HCT116 (cell line): ENCODE measurements at regions not wholly inside any gene's neighbourhood (a gene's known extent, or its start where the extent isn't known, plus 50 kb on each side); places are given as distances from the start of the nearest gene placed in this dataset.

ENCODE experiments used
- ATAC-seq: fragments of 200-7000 bp; cut with Tn5 transposase; 2 replicates; pipeline ENCODE4 v1.9.1; 2020; ENCODE audit warnings: mild to moderate bottlenecking, moderate library complexity
- BruUV-seq: library from RNA; stranded (reverse); fragments of 400-500 nt; replicated peaks from 2 replicates; lab custom pipeline; 2021; lab: Mats Ljungman, UMichigan
- CTCF ChIA-PET: fragments of 300-600 bp; sonication (Branson Sonifier 250); formaldehyde crosslinking; loops from one replicate; lab custom pipeline; 2021; ENCODE audit warnings: antibody characterized with exemption; lab: Charles Lee
- POLR2A ChIA-PET: fragments of 300-600, 350-600 bp; sonication (Branson Sonifier 250); formaldehyde crosslinking; loops from one replicate; lab custom pipeline; 2021; ENCODE audit warnings: antibody characterized with exemption; lab: Charles Lee
- RAD21 ChIA-PET, 2 experiments: fragments of 300-600 bp; sonication (Branson Sonifier 250); formaldehyde crosslinking; loops; one replicate each; lab custom pipeline; 2023; ENCODE audit warnings: low total read pairs in 2 of 2; ENCODE audit not compliant: uncharacterized antibody in 2 of 2, unreplicated experiment in 2 of 2, low non-redundant PET in 1 of 2; lab: Charles Lee
- DNase-seq: peaks from one replicate; pipeline ENCODE4 v3.0.0-alpha.2; 2010; ENCODE audit warnings: low read depth, low spot score
- H2AFZ ChIP-seq: fragments of 200-600 bp; shearing (Covaris generic), sonication (generic); 2 replicates; pipeline ENCODE4 v1.6.1; 2017; ENCODE audit warnings: low read depth, mixed run types, mixed read lengths, antibody characterized with exemption, low read length; ENCODE audit not compliant: poor library complexity, severe bottlenecking
- H3K27ac ChIP-seq: 2 replicates; pipeline ENCODE4 v1.5.1; 2012; ENCODE audit warnings: low read depth, low read length
- H3K27me3 ChIP-seq: fragments of 200-600 bp; sonication (generic); 2 replicates; pipeline ENCODE4 v1.6.1; 2016; ENCODE audit warnings: mixed run types, low read length, mixed read lengths; ENCODE audit not compliant: insufficient read depth
- H3K36me3 ChIP-seq, 2 experiments: fragments of 200-500 bp in 1 of 2; fragments of 200-600 bp in 1 of 2; sonication (Bioruptor generic) in 1 of 2; sonication (generic) in 1 of 2; 2 replicates each; pipeline versions ENCODE4 v1.5.1 to v1.6.1; 2014 to 2016; ENCODE audit warnings: low read length in 2 of 2, inconsistent platforms in 1 of 2, mixed read lengths in 1 of 2, mixed run types in 1 of 2; ENCODE audit not compliant: insufficient read depth in 2 of 2, control insufficient read depth in 1 of 2
- H3K4me1 ChIP-seq, 2 experiments: fragments of 200-600 bp in 1 of 2; sonication (generic) in 1 of 2; 2 replicates each; pipeline versions ENCODE4 v1.5.1 to v1.6.1; 2012 to 2017; ENCODE audit warnings: low read length in 2 of 2, inconsistent platforms in 1 of 2, mild to moderate bottlenecking in 1 of 2, mixed read lengths in 1 of 2, mixed run types in 1 of 2, moderate library complexity in 1 of 2; ENCODE audit not compliant: insufficient read depth in 2 of 2, control insufficient read depth in 1 of 2
- H3K4me2 ChIP-seq: fragments of 200-600 bp; sonication (generic); 2 replicates; pipeline ENCODE4 v1.6.1; 2017; ENCODE audit warnings: mixed run types, low read length, mixed read lengths
- H3K4me3 ChIP-seq, 2 experiments: fragments of 200-600 bp in 1 of 2; sonication (generic) in 1 of 2; replicated peaks in 1 of 2; 2 replicates each; pipeline ENCODE4 v1.5.1; 2011 to 2016; ENCODE audit warnings: low read length in 2 of 2, control low read depth in 1 of 2, low read depth in 1 of 2, mild to moderate bottlenecking in 1 of 2, mixed read lengths in 1 of 2, mixed run types in 1 of 2
- H3K79me2 ChIP-seq: fragments of 200-600 bp; sonication (generic); 2 replicates; pipeline ENCODE4 v1.6.1; 2017; ENCODE audit warnings: mild to moderate bottlenecking, mixed run types, low read length, moderate library complexity, mixed read lengths; ENCODE audit not compliant: insufficient read depth
- H3K9ac ChIP-seq: fragments of 200-600 bp; sonication (generic); 2 replicates; pipeline ENCODE4 v1.6.1; 2016; ENCODE audit warnings: low read length, mixed read lengths
- H3K9me2 ChIP-seq: fragments of 200-600 bp; sonication (generic), shearing (Covaris generic); 2 replicates; pipeline ENCODE4 v1.6.1; 2017; ENCODE audit warnings: mixed run types, mild to moderate bottlenecking, moderate library complexity; ENCODE audit not compliant: insufficient read depth
- H3K9me3 ChIP-seq, 2 experiments: fragments of 200-500 bp in 1 of 2; fragments of 200-600 bp in 1 of 2; sonication (Bioruptor generic) in 1 of 2; sonication (generic) in 1 of 2; 2 replicates each; pipeline ENCODE4 v1.6.1; 2014 to 2017; ENCODE audit warnings: low read length in 2 of 2, mixed read lengths in 2 of 2, inconsistent platforms in 1 of 2, low read depth in 1 of 2, mild to moderate bottlenecking in 1 of 2, mixed run types in 1 of 2, moderate library complexity in 1 of 2; ENCODE audit not compliant: control insufficient read depth in 1 of 2, insufficient read depth in 1 of 2
- H4K20me1 ChIP-seq: fragments of 200-600 bp; sonication (generic), shearing (Covaris generic); 2 replicates; pipeline ENCODE4 v1.6.1; 2017; ENCODE audit warnings: mixed run types, mild to moderate bottlenecking, moderate library complexity; ENCODE audit not compliant: insufficient read depth
- CTCF ChIP-seq, 3 experiments: fragments of 200-600 bp in 1 of 3; sonication (generic) in 1 of 3; IDR thresholded peaks in 2 of 3; conservative IDR thresholded peaks in 1 of 3; 2 replicates each; pipeline ENCODE4 v1.5.1; 2012 to 2017; ENCODE audit warnings: low read depth in 2 of 3, low read length in 2 of 3, antibody characterized with exemption in 1 of 3, borderline replicate concordance in 1 of 3, control low read depth in 1 of 3, mild to moderate bottlenecking in 1 of 3, mixed read lengths in 1 of 3, mixed run types in 1 of 3, moderate library complexity in 1 of 3; ENCODE audit not compliant: insufficient read depth in 1 of 3
- FOSL1 ChIP-seq: IDR thresholded peaks from 2 replicates; pipeline ENCODE4 v1.6.1; 2012; ENCODE audit warnings: low read depth
- ZBTB33 ChIP-seq: IDR thresholded peaks from 2 replicates; pipeline ENCODE4 v1.6.1; 2011; ENCODE audit warnings: mild to moderate bottlenecking, low read length, moderate library complexity; ENCODE audit not compliant: insufficient replicate concordance; ENCODE audit errors: extremely low read depth
- intact Hi-C: fragments of 100-400 bp; cut with micrococcal nuclease; formaldehyde crosslinking; loops from 2 replicates; pipeline ENCODE4 v1.10.0; 2022

GRCh38 chr22:22814666-22815396 is 72.8 kb upstream of the IGLL5 start:
- DNase-seq, result no peak
- no peaks in the 10 kb centered on the region for H3K9me2 ChIP-seq
- no TSS peak for BruUV-seq
- ChIA-PET RAD21 (no interaction called here), CTCF (interaction anchor here (1.1 to 1.5 kb wide), 3 partner anchors 69 to 140 kb away, joined by 3 read pairs; no protein-coding TSS in a partner anchor), POLR2A (no interaction called here)
- intact Hi-C loops, result no loop called here
- H3K27me3 ChIP-seq, result no peaks in the 10 kb centered on the region
- H3K4me3 ChIP-seq, result no peak overlapping the region
- H3K9ac ChIP-seq, result no peak overlapping the region
- H3K36me3 ChIP-seq, result no peaks in the 10 kb centered on the region
- H3K27ac ChIP-seq, result no peak overlapping the region
- no peaks in the 10 kb centered on the region for H4K20me1 ChIP-seq
- no peaks in the 10 kb centered on the region for H3K9me3 ChIP-seq
- ATAC-seq, result no peak
- H3K4me2 ChIP-seq, result no peak overlapping the region
- no peaks in the 10 kb centered on the region for H3K79me2 ChIP-seq
- TF ChIP-seq ZBTB33 (no peak), CTCF (IDR thresholded peaks at IDR 0.05 in 2 of 3, conservative IDR thresholded peaks at IDR 0.05 in 1 of 3; ENCODE audit: borderline replicate concordance in 1 of 3, insufficient read depth in 1 of 3, low read depth in 2 of 3, low read length in 2 of 3) (no peak), FOSL1 (no peak)
- no peak overlapping the region for H2AFZ ChIP-seq
- H3K4me1 ChIP-seq, result no peaks in the 10 kb centered on the region
